ENCODE measurements at regions not wholly inside any gene's neighbourhood (a gene's known extent, or its start where the extent isn't known, plus 50 kb on each side); places are given as distances from the start of the nearest gene placed in this dataset.

DNA sequence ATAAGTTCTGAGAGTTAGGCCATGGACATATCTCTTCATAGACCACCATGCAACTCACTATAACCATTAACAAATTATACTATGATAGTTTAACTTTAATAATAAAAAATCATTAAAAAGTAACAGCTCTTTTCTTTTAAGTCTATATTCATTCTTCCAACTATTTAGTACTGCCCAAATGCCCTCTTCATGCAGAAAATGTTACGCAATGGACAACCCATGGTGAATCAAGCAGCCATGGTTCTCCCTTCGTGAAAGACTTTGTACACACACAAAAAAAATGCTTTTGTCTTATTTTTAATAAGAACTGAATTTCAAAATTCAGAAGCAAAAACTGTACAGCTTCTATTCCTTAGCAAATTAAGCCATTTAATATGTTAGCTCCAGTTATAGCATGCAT, 401.1 kb downstream of the EFNA5 start:
- Mint-ChIP-seq H3K27ac (no peak overlapping the region), H3K27me3 (ENCODE audit: low read depth) (no peaks in the 10 kb centered on the region), H3K9me3 (no peaks in the 10 kb centered on the region), H3K36me3 (ENCODE audit: insufficient read depth in 2 of 2) (no peaks in the 10 kb centered on the region), H3K4me3 (no peak overlapping the region), H3K4me1 (ENCODE audit: low read depth) (no peaks in the 10 kb centered on the region)
- ATAC-seq (replicated peaks in 1 of 2), result no peak
- DNase-seq, result no peak

DNA sequence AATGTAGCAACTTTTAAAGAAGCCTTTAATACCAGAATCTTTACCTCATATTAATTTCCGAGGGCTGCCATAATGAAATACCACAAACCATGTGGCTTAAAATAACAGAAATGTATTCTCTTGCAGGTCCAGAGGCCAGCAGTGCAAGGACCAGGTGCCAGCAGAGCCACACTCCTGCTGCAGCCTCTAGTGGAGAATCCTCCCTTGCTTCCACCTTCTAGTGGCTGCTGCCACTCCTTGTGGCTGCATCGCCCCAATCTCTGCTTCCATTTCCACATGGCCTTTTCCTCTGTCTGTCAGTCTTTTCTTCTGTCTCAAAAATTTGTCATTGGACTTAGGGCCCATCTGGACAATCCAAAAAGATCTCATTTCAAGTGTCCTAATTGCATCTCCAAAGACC, 401.5 kb downstream of the EFNA5 start:
- H3K4me3 Mint-ChIP-seq, result no peak overlapping the region
- H3K27ac Mint-ChIP-seq, result no peak overlapping the region
- H3K4me1 Mint-ChIP-seq (ENCODE audit: low read depth), result no peaks in the 10 kb centered on the region
- no peaks in the 10 kb centered on the region for H3K27me3 Mint-ChIP-seq (ENCODE audit: low read depth)
- no peaks in the 10 kb centered on the region for H3K36me3 Mint-ChIP-seq (ENCODE audit: insufficient read depth in 2 of 2)
- DNase-seq (no peak), ATAC-seq (replicated peaks in 1 of 2) (no peak)
- no peaks in the 10 kb centered on the region for H3K9me3 Mint-ChIP-seq

DNA sequence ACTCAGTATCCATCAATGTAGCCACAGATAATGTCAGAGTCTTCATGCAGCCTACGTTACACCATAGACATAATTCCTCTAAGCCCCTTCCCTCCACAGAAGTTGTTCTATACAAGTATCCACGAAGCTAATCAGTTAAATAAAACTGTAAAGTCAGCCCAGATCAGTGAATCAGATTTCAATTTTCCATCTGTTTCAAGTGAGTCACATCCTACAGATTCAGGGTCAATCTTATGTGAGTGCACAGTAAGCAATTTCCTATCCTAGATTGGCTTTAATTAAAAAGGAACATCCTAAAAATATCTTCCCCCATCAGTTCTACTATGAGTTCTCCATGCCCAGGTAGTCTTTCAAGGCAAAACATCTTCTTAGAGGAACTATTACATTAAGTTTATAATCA, 402.5 kb downstream of the EFNA5 start:
- ATAC-seq (replicated peaks in 1 of 2), result no peak

DNA sequence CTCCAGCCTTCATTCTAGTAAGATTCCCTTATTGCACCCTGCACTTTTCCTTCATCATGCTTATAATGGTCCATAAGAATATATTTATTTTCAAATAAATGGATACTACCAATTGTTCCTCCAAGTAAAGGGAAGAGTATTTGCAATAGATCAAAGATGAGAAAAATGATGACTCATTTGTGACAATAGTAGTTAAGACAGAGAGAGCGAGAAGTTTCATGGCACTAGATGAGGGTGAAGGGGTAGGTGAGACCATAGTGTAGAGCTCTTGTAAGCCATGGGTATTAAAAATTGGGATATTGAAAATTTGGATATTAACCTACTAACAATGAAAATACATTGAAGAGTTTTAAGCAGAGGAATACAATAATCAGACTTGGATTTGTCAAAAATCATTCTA, 404.6 kb downstream of the EFNA5 start:
- H3K4me1 Mint-ChIP-seq (ENCODE audit: low read depth), result no peaks in the 10 kb centered on the region
- ATAC-seq (replicated peaks in 1 of 2), result no peak

More for the DNA sequence above, 402.5 kb downstream of the EFNA5 start:
- H3K9me3 Mint-ChIP-seq, result no peaks in the 10 kb centered on the region
- no peak for DNase-seq
- H3K36me3 Mint-ChIP-seq (ENCODE audit: insufficient read depth in 2 of 2), result no peaks in the 10 kb centered on the region
- no peaks in the 10 kb centered on the region for H3K4me1 Mint-ChIP-seq (ENCODE audit: low read depth)
- H3K27ac Mint-ChIP-seq, result no peak overlapping the region
- no peaks in the 10 kb centered on the region for H3K27me3 Mint-ChIP-seq (ENCODE audit: low read depth)
- no peak overlapping the region for H3K4me3 Mint-ChIP-seq

DNA sequence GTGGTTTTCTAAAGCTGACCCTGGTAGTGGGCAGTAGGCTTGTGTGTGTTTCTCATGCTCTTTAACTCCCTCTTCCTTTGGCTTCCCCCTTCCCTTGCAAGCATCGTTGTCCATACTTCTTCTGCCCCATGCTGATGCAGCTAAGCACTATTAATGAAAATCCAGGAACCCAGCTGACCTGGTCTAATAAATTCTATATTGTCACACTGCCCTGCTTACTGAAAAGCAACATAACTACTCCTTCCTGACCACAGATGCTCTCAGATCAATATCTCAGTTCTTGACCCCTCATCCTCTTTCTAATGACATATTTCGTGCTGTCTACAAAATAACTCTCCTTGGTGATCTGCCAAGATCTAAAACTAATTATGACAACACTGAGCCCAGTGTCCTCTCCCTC, 405.5 kb downstream of the EFNA5 start:
- H3K4me3 Mint-ChIP-seq, result no peak overlapping the region
- DNase-seq (no peak), ATAC-seq (replicated peaks in 1 of 2) (no peak)
- H3K27ac Mint-ChIP-seq, result no peak overlapping the region
- no peaks in the 10 kb centered on the region for H3K4me1 Mint-ChIP-seq (ENCODE audit: low read depth)
- peaks cover 5% of the 10 kb centered on the region for H3K27me3 Mint-ChIP-seq (ENCODE audit: low read depth)
- H3K9me3 Mint-ChIP-seq, result peaks cover 0 to 5% of the 10 kb centered on the region in 2 donors
- H3K36me3 Mint-ChIP-seq (ENCODE audit: insufficient read depth in 2 of 2), result peaks cover 2% of the 10 kb centered on the region in 2 donors

More for the DNA sequence above, 404.6 kb downstream of the EFNA5 start:
- H3K27me3 Mint-ChIP-seq (ENCODE audit: low read depth), result peaks cover 5% of the 10 kb centered on the region
- no peak overlapping the region for H3K27ac Mint-ChIP-seq
- no peak for DNase-seq
- H3K4me3 Mint-ChIP-seq, result no peak overlapping the region
- peaks cover 2% of the 10 kb centered on the region in 2 donors for H3K36me3 Mint-ChIP-seq (ENCODE audit: insufficient read depth in 2 of 2)
- H3K9me3 Mint-ChIP-seq, result peaks cover 0 to 5% of the 10 kb centered on the region in 2 donors

DNA sequence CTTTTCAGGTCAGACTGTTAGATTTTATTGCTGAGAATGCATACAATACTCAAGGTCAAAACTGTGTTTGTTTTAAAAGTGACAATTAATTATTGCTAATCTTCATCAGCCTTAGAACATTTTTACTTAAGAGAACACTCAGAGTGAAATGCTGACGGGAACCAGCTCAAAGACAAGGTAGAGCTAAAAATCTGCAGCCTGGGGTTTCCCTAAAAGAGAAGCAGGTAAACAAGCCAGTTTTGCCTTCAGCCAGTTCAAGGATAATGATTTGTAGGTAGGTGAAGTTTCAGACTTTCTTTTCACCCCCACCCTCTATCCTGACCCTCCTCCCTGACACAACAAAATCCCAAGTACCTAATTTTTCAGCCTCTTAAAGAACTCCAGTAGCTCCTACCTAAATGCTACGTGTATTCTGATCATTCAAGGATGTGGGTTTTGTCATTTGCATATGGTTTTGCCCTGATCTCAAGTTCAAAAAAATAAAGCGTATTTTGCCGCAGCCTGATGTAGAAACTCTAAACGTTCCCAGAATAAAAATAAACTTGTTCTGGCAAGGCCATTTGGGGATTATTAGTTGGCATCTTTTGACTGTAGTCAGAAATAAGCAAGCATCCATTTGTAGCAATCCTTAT, 407.2 kb downstream of the EFNA5 start:
- H3K27ac Mint-ChIP-seq, result no peak overlapping the region
- DNase-seq (no peak), ATAC-seq (replicated peaks in 1 of 2) (peak in 1 of 2 donors; percentile 40)

DNA sequence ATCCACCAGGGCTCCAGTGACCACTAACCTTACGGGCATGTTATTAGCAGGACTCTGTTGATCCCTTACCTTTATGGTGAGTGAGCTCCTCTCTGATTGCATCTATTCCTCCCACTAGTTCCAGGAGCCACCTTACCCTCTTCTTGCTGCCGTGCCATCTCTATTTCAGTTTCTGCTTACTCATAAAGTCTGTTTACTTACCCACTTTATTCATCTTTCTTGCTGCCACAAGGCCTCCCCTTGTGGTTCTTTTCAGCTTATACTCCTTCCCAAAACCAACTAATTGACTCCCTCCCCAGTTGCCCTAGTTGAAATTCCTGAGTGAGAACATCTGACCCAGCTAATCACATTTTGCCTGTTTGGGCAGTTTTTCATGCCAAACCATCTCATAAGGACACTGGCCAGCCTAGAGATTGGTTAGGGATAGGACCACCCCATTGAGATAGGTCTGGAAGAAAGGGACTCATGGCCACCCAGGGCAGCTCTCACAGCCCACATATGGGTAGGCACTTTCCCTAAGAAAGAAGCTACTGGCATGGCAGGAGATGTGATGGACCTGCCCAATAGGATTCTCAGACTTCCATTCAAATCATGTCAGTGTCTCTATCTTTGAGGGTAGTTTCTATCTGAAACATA, 412.7 kb downstream of the EFNA5 start:
- DNase-seq, result peak; percentile 1 to 5
- peak; percentile 53 to 81 for ATAC-seq (replicated peaks in 1 of 2)
- peaks cover 6% of the 10 kb centered on the region for H3K4me1 Mint-ChIP-seq (ENCODE audit: low read depth)
- peaks cover 16% of the 10 kb centered on the region for H3K27me3 Mint-ChIP-seq (ENCODE audit: low read depth)
- no peak overlapping the region for H3K4me3 Mint-ChIP-seq
- H3K36me3 Mint-ChIP-seq (ENCODE audit: insufficient read depth in 2 of 2), result peaks cover 2 to 5% of the 10 kb centered on the region in 2 donors
- no peak overlapping the region for H3K27ac Mint-ChIP-seq
- peaks cover 3 to 12% of the 10 kb centered on the region in 2 donors for H3K9me3 Mint-ChIP-seq

More for the DNA sequence above, 407.2 kb downstream of the EFNA5 start:
- no peaks in the 10 kb centered on the region for H3K4me1 Mint-ChIP-seq (ENCODE audit: low read depth)
- no peak overlapping the region for H3K4me3 Mint-ChIP-seq
- H3K9me3 Mint-ChIP-seq, result peaks cover 3 to 12% of the 10 kb centered on the region in 2 donors
- H3K27me3 Mint-ChIP-seq (ENCODE audit: low read depth), result peaks cover 16% of the 10 kb centered on the region
- peaks cover 2 to 5% of the 10 kb centered on the region in 2 donors for H3K36me3 Mint-ChIP-seq (ENCODE audit: insufficient read depth in 2 of 2)

DNA sequence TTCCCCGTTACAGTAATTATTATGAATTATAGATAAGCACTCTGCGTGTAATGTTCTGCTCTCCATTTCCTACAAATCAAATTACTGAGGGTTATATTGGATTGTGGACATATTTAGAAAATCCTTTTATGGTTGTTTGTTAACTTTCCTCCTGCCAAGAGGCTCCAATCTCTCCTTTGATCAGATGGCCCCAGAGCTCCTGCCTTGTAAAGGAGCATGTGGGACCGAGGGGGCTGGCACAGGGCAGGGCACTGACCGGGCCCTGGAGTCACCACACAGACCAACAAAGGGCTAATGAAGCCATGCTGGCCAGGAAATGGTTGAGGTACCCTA, 415.9 kb downstream of the EFNA5 start:
- no peak for DNase-seq
- no peak for ATAC-seq (replicated peaks in 1 of 2)
- peaks cover 6% of the 10 kb centered on the region for H3K4me1 Mint-ChIP-seq (ENCODE audit: low read depth)
- peaks cover 0 to 3% of the 10 kb centered on the region in 2 donors for H3K36me3 Mint-ChIP-seq (ENCODE audit: insufficient read depth in 2 of 2)
- no peak overlapping the region for H3K4me3 Mint-ChIP-seq
- H3K27me3 Mint-ChIP-seq (ENCODE audit: low read depth), result peaks cover 26% of the 10 kb centered on the region
- H3K27ac Mint-ChIP-seq, result no peak overlapping the region
- H3K9me3 Mint-ChIP-seq, result peaks cover 3 to 9% of the 10 kb centered on the region in 2 donors

DNA sequence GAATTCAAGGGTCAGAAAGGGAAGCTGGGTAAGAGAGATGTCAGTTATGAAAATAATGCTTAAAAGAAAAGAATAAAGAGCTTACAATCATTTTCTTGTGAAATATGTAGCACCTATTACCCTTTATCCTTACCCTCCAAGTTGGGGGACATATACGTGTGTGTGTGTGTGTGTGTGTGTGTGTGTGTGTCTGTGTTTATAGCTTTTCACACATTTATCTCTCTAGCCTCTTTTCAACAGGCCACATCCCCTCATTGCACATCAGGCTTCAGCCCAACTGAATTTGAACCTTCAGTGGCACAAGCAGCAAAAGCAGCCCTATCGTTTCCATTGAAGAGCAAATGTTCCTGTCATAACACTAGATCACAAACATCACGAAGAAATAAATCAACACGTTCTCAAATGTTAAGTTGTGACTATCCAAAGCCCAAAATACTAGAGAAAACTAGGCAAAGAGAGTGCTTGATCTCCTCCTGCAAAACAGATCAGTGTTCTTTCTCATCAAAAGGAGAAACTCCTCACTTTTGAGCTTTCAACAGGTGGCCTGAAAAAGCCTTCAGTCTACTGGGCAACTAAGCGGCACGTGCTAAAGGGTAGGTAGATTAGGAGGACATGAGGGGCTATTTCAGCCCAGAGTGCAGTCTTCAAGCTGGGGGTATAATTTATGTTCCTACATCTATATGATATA, 416.4 kb downstream of the EFNA5 start:
- peaks cover 0 to 1% of the 10 kb centered on the region in 2 donors for H3K36me3 Mint-ChIP-seq (ENCODE audit: insufficient read depth in 2 of 2)
- no peak overlapping the region for H3K27ac Mint-ChIP-seq
- DNase-seq, result no peak
- no peak for ATAC-seq (replicated peaks in 1 of 2)
- H3K4me1 Mint-ChIP-seq (ENCODE audit: low read depth), result peaks cover 6% of the 10 kb centered on the region
- peaks cover under 1 to 6% of the 10 kb centered on the region in 2 donors for H3K9me3 Mint-ChIP-seq
- peaks cover 25% of the 10 kb centered on the region for H3K27me3 Mint-ChIP-seq (ENCODE audit: low read depth)
- no peak overlapping the region for H3K4me3 Mint-ChIP-seq

DNA sequence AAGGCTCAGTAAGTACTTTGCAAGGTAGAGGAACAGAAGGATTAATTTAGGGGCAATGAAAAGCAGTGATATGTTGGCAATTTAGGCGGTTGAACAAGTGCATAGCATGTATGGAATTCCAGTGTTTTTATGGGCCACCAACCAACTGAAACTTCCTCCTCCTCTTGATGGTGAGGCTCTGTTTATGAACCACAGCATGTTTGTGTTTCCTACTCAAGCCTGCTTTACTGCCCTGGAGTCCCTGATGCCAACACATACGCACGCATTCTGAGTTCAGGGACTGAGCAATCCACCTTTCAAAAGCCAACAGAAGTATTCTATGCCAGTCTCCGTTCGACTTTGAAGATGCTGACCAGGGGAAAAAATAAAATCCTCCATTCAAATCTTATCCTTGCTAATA, 417.5 kb downstream of the EFNA5 start:
- no peak for DNase-seq
- ATAC-seq (replicated peaks in 1 of 2), result no peak
- Mint-ChIP-seq H3K27ac (no peak overlapping the region), H3K9me3 (peaks cover 0 to 2% of the 10 kb centered on the region in 2 donors), H3K4me1 (ENCODE audit: low read depth) (peaks cover 6% of the 10 kb centered on the region), H3K36me3 (ENCODE audit: insufficient read depth in 2 of 2) (no peaks in the 10 kb centered on the region), H3K4me3 (no peak overlapping the region), H3K27me3 (ENCODE audit: low read depth) (peaks cover 17% of the 10 kb centered on the region)

DNA sequence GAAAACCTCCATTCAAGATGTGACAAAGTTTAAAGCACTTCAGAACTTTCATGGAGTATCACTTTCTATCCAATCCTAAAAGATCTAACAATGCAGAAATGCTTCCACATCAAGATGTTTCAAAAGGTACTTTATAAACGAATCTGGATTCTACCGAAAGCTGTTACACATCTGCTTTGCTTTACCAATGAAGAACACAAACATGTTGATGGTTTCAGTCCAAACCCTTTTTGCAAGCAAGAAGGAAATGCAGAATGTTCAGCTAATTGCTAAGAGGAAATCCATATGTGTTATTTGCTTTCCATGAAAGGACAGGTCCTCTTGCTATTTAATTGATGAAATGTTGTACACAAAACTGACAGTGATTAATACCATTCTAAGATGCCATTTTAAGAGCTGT, 419.6 kb downstream of the EFNA5 start:
- H3K27ac Mint-ChIP-seq, result no peak overlapping the region
- DNase-seq, result no peak
- no peaks in the 10 kb centered on the region for H3K4me1 Mint-ChIP-seq (ENCODE audit: low read depth)
- no peak for ATAC-seq (replicated peaks in 1 of 2)
- H3K36me3 Mint-ChIP-seq (ENCODE audit: insufficient read depth in 2 of 2), result no peaks in the 10 kb centered on the region
- peaks cover 17% of the 10 kb centered on the region for H3K27me3 Mint-ChIP-seq (ENCODE audit: low read depth)
- H3K4me3 Mint-ChIP-seq, result no peak overlapping the region
- H3K9me3 Mint-ChIP-seq, result peaks cover 0 to 2% of the 10 kb centered on the region in 2 donors

DNA sequence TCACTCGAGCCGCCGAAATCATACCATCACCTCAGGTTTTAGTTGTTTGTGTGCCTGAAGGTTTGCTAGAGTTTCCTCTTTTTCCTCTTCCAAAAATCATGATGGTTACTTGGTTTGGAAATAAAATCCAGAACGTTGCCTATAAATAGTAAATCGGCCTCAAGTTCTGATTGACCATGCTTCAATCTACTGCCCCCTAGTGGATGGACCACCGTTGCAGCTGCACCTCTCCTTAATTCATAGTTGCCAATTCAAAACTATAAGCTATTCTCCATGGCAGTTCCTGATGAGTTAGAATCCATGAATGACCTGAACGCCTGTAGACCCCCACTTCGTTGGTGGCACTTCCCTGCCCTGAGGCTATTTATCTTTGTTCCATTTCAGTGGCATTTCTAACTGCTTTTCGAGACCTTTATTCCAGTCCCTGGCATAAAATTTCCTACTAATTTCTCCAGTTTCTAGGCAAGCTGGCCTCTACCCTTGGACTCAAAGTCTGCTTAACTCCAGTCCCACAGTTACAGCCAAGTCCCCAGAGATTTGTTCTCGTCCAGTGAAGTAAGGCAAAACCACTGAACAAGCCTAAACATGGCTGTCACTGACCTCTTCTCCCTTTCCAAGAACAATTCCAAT, 422.6 kb downstream of the EFNA5 start:
- no peak overlapping the region for H3K4me3 Mint-ChIP-seq
- H3K9me3 Mint-ChIP-seq, result peaks cover 0 to 4% of the 10 kb centered on the region in 2 donors
- no peaks in the 10 kb centered on the region for H3K36me3 Mint-ChIP-seq (ENCODE audit: insufficient read depth in 2 of 2)
- DNase-seq, result peak; percentile 49 to 54
- no peaks in the 10 kb centered on the region for H3K4me1 Mint-ChIP-seq (ENCODE audit: low read depth)
- ATAC-seq (replicated peaks in 1 of 2), result no peak
- H3K27ac Mint-ChIP-seq, result no peak overlapping the region
- peaks cover 17% of the 10 kb centered on the region for H3K27me3 Mint-ChIP-seq (ENCODE audit: low read depth)

DNA sequence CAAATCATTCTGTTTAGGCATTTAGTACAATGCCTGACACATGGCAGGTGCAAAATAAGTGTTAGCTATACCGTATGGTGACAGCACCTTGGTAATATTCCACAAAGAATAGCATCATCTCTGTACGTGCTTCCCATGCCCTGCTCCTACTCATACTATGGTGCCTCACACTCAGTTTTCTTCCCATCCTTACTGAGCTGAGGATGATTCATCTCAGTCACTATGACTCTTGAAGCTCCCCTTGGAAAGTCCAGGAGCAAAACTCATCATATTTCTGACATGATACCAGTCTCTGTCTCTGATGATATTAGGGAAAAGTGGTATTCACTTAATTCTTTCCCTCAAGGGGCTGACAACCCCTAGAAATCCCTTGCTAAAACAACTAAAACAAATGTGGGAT, 423.3 kb downstream of the EFNA5 start:
- Mint-ChIP-seq H3K36me3 (ENCODE audit: insufficient read depth in 2 of 2) (no peaks in the 10 kb centered on the region), H3K4me3 (no peak overlapping the region), H3K4me1 (ENCODE audit: low read depth) (no peaks in the 10 kb centered on the region), H3K9me3 (peaks cover 0 to 4% of the 10 kb centered on the region in 2 donors), H3K27me3 (ENCODE audit: low read depth) (peaks cover 17% of the 10 kb centered on the region), H3K27ac (no peak overlapping the region)
- ATAC-seq (replicated peaks in 1 of 2) (no peak), DNase-seq (no peak)

Measured in activated T-cell treated with anti-CD3 and anti-CD28 coated beads, Interleukin-2, amount 50 U/mL, for 72 hours (primary cell).